ENCODE measurements at regions not wholly inside any gene's neighbourhood (a gene's known extent, or its start where the extent isn't known, plus 50 kb on each side); places are given as distances from the start of the nearest gene placed in this dataset.

DNA sequence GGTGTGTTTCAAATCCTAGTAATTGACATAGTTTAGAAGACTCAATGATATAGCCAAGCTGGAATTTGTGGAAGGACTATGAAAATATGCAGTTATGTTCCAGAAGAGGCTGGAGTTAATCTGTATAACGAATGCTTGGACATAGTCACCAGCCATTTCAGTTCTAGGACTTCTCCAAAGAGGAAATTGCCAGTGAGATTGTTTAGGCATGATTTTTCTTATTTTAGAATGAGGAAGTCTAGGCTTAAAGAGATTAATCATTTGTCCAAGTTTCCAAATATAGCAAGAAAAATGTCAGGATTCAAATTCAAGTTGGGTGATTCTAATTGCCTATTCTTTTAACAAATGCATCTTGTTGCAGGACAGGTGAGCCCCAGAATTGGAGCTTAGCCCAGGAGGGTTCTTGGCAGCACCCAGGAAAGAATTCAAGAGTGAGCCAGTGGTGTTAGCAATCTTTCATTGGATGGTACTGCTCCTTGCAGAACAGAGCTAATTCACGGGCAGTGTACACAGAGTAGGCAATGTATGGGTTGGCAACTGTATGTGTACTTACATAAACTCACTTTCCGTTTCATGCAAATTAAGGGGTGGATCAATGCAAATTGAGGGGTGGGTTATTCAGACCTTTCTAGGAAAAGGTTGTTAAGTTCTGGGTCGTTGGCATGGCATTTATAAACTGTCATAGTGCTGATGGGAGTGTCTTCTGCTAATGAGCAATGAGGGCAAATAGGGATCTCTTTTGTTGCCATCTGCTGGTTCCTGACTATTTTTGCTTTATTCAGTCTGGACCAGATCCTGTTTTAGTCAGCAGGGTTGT, 763.1 kb upstream of the SLITRK1 start:
- ATAC-seq (ENCODE audit: low FRiP score) (no peak), DNase-seq (ENCODE audit: low spot score) (no peak)
- TF ChIP-seq, protein P1, sequence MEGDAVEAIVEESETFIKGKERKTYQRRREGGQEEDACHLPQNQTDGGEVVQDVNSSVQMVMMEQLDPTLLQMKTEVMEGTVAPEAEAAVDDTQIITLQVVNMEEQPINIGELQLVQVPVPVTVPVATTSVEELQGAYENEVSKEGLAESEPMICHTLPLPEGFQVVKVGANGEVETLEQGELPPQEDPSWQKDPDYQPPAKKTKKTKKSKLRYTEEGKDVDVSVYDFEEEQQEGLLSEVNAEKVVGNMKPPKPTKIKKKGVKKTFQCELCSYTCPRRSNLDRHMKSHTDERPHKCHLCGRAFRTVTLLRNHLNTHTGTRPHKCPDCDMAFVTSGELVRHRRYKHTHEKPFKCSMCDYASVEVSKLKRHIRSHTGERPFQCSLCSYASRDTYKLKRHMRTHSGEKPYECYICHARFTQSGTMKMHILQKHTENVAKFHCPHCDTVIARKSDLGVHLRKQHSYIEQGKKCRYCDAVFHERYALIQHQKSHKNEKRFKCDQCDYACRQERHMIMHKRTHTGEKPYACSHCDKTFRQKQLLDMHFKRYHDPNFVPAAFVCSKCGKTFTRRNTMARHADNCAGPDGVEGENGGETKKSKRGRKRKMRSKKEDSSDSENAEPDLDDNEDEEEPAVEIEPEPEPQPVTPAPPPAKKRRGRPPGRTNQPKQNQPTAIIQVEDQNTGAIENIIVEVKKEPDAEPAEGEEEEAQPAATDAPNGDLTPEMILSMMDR (IDR thresholded peaks at IDR 0.05), result no peak

DNA sequence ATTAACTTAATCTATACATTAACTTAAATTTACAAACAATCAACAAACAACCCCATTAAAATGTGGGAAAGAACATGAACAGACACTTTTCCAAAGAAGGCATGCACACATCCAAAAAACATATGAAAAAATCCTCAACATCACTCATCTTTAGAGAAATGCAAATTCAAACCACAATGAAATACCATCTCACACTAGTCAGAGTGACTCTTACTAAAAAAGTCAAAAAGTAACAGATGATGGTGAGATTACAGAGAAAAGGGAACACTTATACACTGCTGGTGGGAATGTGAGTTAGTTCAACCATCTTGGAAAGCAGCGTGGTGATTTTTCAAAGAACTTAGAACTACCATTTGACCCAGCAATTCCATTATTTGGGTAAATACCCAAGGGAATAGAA, 759.2 kb upstream of the SLITRK1 start:
- DNase-seq (ENCODE audit: low spot score), result no peak
- TF ChIP-seq, protein P1 (IDR thresholded peaks at IDR 0.05), result no peak
- ATAC-seq (ENCODE audit: low FRiP score), result no peak

DNA sequence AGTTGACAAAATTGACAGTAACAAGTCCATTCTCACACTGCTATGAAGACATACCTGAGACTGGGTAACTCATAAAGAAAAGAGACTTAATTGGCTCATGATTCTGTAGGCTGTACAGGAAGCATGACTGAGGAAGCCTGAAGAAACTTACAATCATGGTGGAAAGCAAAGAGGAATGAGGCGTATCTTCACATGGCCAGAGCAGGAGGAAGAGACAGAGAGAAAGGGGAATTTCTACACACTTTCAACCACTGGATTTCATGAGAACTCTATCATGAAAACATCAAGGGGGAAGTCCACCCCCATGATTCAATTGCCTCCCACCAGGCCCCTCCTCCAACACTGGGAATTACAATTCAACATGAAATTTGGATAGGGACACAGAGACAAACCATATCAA, 758.4 kb upstream of the SLITRK1 start:
- TF ChIP-seq, protein P1 (IDR thresholded peaks at IDR 0.05), result no peak
- no peak for DNase-seq (ENCODE audit: low spot score)
- ATAC-seq (ENCODE audit: low FRiP score), result no peak

DNA sequence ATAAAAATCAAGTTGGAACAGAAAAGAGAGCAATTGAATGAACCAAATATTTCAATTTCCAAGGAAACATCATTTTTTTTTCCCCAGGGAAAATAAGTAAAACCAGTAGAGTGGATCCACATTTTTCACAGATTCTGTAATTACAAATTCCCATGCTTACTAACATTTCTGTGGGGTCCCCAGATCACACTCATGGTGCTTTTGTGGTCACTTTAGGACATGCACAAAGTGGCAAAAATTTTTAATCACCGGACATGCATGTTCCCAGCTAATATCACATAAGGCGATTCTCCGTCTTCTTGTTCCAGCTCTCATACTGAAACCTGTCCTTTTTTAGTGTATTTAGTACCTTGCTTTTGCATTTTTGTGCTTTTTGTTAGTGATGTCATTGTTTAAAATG, 748.2 kb upstream of the SLITRK1 start:
- DNase-seq (ENCODE audit: low spot score), result no peak
- TF ChIP-seq, protein P1 (IDR thresholded peaks at IDR 0.05), result no peak
- ATAC-seq (ENCODE audit: low FRiP score), result no peak

DNA sequence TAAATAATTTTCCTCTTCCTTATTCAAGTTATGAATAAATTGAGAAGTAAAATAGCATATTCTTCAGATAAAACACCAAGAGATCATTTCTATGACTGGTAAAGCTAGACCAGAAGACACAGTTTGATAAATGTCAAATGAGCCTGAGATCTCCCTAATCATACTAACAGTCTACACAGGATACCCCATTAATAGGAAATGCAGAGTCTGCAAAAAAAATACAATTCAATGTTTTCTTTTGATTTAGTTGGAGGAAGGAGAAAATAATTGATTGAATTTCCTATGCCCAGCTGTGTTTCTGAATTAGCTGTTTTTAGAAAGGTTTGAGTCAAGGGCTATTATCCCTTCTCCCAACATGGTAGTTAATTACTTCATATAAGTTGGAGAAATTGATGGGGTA, 734.6 kb upstream of the SLITRK1 start:
- TF ChIP-seq, protein P1 (IDR thresholded peaks at IDR 0.05), result no peak
- DNase-seq (ENCODE audit: low spot score) (no peak), ATAC-seq (ENCODE audit: low FRiP score) (no peak)

DNA sequence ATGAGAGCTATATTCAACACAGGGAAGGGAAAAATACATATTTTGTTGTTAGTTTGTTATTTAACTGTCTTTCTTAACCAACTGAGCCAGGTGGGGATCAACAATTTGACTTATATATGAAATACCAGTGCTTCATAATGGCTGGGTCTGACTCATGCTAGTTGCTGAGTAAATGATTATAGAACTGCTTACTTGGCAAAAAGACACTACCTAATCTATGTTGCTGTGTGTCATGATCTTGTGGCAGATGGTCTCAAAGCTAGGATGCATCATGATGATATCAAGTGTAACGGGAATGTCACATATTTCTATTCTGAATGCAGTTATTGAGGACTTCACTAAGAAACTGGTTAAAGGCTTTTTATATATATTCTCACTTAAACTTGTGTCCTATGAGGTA, 727.4 kb upstream of the SLITRK1 start:
- DNase-seq (ENCODE audit: low spot score), result no peak
- TF ChIP-seq, protein P1 (IDR thresholded peaks at IDR 0.05), result no peak
- ATAC-seq (ENCODE audit: low FRiP score), result no peak

All from omental fat pad (tissue), 3 donors.